ENCODE measurements at regions not wholly inside any gene's neighbourhood (a gene's known extent, or its start where the extent isn't known, plus 50 kb on each side); places are given as distances from the start of the nearest gene placed in this dataset.

DNA sequence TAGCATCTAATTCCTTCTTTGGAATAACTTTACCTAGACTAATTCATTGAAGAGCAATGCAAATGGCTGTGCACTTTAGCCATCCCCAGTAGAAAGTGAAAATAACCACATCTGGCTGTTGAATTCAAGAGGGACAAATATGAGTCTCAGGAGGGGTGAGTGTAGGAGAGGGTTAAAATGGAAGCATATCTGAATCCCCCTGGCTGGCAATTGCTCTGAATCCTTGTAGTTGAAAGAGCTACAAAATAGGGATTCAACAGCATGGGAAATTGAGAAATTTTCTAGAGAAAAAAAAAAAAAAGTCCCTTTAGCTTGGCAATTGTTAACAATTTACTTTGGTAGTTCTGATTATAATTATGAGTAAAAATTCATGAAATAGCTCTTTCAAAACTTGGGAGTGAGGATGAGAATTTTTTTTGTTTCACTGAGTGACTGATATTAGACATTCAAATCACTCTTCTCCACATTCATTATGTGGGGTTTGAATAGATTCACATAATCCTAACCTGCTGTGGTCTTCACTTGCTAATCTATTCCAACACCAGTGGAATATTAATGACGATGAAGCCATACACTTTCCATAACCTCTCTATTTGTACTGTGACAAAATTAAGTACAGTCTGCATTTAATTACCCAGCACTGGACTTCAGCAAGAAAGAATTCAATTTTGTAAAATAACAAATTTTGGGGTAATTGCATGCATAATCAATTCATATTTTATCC, 569.0 kb upstream of the MCTP2 start:
- DNase-seq (ENCODE audit: low read depth in 2 of 2, low spot score in 1 of 2), result no peak

DNA sequence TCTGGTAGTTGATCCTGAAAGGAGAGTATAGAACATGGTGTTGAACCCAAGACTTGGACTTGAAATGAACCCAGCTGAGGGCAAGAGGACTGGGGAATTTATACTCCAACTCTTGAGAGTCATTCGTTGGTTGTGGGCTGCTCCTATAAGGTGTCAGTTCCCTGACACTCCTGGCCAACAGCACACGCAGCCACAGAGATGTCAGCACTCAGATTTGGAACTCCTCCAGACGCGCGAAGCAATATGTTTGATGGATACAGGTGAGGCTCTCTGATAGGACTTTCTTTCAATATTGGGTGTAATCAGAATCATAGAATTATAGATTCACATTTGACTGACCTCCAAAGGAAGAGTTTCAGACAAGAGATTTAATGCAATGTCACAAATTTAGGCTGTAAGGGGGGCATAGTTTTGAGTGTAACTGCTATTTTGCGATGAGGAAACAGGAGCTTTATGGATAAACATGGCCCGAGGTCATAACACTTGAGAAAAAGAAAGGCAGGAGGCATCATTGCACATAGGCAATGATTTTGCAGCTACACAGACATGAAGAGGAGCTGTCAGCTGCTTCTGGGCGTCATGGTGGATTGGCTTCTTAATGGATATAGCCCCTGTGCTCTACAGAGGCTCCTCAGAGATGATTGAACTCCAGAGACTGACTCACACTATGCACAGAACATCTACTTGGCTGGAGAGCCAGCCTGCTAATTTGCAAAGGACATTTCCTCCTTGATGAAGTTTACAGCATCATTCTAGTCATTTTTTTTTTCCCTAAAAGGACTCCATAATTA, 569.2 kb upstream of the RGMA start:
- no peak for DNase-seq (ENCODE audit: low read depth in 2 of 2, low spot score in 1 of 2)

DNA sequence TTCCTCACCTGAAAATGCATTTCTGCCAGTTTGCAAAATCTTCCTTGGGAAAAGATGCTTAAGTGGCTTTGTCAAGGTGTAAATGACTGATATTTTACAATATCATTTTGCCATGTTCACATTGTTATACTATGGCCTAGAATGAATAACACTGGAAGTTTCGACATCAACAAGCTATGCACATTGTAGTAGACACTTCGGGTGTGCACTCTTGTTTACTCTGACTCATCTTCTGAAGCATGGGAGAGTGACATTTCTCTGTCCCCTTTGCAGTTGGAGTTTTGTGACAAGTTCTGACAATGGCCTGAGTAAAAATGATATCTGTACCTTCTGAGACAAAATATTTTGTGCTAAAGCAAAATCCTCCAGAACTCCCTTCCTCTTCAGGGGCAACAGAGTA, 567.0 kb upstream of the RGMA start:
- DNase-seq (ENCODE audit: low read depth in 2 of 2, low spot score in 1 of 2), result no peak

DNA sequence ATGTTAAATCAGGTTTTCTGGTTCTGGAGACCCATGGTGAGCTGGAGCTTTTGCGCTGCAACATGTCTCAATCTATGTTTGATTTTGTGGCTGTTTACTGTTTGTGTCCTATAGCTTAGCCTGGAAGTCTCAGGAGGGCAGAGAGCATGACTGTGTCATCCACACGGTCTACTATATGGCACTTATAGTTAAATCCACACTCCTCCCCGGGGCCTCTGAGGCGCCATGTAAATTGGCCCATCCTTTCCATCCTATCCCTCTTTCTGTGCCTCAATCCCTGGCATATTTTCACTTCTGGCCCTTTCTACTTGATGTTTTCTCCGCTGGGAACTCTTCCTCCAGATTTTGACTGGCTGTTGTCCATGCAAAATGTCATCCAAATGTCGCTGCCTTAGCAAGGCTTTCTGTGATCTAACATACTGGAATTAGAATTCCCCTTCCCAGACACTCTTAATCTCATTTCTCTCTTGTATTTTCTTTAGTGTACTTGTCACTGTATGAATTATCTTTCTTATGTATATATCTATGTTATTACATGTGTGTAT, 560.8 kb upstream of the RGMA start:
- DNase-seq (ENCODE audit: low read depth in 2 of 2, low spot score in 1 of 2), result no peak

DNA sequence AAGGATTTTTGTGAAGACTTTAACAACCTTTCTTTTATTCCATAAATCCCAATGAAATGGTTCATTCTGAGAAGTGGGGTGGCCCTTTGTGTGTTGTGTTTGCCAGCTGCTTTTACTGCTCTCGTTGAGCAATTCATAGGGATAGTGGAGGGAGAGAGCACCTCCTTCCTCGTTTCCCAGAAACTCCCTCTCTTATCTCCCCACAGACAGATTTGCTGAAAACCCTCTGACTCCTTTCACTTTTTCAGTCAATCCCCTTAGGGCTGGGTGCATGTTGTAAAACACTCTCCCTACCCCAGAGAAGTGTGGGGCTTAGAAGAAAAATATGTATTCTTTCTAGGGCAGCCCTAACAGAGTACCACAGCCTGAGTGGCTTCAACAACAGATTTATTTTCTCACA, 557.2 kb upstream of the RGMA start:
- no peak for DNase-seq (ENCODE audit: low read depth in 2 of 2, low spot score in 1 of 2)

DNA sequence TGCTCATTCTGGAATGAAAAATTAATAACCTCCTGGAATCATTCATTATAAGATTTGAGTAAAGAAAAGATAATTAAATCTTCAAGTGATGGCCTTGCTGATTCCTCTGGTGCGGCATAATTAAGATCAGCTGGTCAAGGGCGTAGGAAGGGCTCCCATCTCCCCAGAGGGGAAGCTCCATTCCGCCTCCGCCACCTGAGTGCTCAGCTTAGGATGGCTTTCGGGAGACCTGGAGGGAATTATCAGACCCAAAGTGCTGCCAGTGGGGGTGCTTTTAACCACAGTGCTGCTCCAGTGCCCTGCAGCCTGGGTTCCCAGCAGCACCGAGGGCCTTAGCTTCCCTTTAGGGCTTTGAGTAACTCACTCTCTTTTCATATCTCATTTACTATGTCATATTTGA, 556.6 kb upstream of the RGMA start:
- no peak for DNase-seq (ENCODE audit: low read depth in 2 of 2, low spot score in 1 of 2)

DNA sequence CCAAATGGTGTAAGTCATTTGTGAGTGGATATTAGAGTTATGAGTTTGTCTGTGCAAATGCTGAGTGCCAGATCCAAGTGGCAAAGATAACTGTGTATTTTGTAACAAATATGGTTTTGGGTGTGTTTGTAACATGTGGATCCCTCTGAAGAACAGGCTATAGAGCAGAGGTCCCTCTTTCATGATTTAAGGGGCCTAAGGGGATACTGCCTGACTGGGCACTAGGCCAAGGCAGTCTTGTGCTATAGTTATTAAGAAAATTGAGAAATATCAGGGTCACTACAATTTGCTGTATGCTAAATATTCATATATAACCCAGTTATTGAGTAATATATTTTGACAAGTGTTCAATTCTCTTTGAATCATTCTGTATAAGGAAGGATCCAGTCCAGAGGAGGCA, 555.6 kb upstream of the RGMA start:
- DNase-seq (ENCODE audit: low read depth in 2 of 2, low spot score in 1 of 2), result no peak

DNA sequence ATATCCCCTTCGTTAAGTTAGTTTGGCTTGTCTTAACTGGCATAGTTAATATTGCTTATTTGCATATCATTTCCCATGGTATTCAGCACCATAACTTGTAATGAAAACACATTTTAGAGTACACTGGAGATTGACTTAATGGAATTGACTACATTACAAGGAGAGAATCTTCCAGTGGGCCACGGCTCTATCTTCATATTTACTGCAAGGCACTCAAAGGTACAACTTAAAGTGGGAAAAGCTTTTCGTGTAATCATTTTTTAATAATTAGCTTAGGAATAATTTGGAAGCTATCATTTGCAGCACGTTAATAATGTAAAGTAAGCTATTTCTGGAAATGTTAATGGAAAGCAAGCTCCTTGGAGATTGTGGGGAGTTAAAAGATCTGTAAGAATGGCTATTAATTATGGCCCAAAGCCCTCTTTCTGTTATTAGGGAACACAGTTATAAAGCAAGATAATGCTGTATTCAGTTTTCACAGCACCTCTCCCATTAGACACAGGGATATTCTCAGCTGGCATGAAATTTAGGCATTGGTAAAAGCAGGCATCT, 551.5 kb upstream of the RGMA start:
- no peak for DNase-seq (ENCODE audit: low read depth in 2 of 2, low spot score in 1 of 2)

DNA sequence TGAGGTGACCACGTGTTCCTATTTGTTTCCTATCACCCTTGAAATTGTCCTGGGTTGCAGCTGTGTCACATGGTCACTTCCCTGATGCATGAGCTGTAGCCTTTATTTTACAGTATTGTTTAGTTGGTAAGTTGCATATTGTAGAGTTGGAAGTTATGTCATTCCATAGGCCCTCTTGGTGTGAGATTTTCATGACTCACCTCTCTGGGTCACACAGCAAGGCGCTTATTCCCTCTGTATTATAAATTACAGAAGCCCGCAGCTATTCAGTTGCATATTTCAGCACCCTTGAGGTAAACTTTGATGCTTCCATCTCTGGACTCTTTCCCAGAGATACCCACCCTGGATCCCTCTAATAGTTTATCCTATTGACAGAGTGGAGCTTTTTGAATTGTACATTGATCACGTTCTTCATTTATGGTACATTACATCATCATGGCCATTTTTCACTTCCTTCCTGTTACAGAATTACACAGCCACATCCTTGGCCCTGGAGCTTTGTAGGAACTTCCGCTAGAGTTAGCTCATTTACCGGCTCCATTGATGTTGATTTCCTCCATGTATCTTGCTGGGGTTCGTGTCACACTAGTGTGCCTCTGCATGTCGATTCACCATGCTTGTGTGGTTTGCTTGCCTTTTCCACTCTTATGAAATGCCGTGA, 543.1 kb upstream of the RGMA start:
- DNase-seq (ENCODE audit: low read depth in 2 of 2, low spot score in 1 of 2), result no peak

DNA sequence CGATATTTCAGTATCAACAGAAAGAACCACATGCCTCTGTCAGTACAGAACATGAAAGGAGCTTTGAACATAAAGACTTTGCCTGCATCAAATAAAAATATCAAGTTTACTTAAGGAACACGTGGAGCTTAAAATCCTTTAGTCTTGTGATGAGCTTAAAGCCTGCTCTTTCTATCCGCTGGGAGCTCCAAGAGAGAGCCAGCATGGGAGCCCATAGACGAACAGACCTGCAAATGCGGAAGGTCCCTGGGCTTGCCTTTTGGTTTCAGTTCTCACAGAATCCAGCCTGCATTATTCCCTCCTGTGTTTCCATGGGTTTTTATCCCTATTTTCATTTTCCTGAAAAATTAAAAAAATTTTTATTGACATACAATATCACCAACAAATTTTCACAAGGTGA, 530.6 kb upstream of the RGMA start:
- DNase-seq (ENCODE audit: low read depth in 2 of 2, low spot score in 1 of 2), result no peak

DNA sequence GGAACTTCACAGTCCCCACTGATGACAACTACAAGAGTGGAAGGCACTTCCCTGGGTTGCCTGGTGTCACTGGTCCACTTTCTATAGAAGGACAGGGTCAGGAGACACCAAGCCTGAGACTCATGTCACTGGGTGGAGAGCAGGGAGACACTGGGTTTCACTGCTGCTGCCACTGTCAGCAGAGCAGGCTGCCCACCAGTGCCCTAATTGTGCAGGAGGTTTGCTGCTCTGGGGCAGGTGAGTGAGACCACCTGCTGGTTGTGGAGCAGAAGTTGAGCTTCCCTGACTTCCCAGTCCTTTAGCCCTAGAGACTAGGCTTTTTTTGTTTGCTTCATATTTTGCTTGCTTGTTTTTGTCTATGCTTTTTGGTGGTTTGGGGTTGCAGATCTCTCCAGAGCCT, 528.4 kb upstream of the RGMA start:
- no peak for DNase-seq (ENCODE audit: low read depth in 2 of 2, low spot score in 1 of 2)

DNA sequence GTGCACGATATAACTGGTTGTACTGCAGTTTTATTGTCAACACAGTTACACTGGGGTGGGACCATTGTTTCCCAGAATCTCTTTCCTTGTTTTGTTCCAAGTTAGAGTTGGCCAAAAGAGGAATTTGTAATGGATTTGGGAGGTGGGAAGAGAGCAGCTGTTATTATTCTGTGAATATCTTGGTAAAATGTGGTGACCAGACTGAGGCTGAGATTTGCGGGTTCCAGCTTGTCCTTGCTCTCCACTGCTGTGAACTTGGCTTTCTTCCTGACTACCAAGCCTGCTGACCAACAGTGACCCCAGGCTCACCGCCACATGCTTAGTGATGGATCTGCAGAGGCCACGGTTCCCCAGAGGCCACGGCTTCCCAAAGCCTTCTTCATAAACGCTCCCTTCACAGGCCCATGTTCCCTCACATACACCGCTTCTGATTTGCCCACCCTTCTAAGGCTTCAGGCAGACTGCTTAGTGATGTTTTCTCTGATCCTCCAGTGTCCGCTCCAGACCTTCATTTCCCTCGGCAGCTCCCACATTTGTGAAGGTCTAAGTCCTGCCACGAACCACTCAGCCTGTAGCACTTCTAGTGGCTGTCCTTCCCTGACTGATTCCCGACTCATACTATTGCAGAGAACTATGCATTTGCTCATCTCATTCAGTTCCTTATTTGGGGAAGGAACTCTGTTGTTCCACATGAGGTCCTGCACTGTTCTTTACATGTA, 525.5 kb upstream of the RGMA start:
- DNase-seq (ENCODE audit: low read depth in 2 of 2, low spot score in 1 of 2), result no peak

DNA sequence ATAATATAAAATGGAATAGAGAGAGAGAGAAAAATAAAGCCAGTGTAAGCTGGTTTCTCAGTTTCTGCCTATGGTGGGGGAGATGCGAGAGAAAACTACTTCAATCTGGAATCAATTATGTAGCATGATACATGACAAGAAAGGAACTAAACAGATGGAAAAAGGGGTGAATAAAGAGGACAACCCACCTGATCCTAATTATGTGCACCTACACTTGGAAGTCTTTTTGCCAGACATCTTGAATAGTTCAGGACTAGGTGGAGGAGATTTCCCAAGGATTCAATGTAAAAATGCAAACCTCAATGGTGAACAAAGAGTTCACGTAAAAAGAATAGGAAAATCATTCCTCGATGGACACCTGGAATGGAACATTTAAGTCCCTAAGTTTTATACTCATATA, 524.4 kb upstream of the RGMA start:
- DNase-seq (ENCODE audit: low read depth in 2 of 2, low spot score in 1 of 2), result no peak

DNA sequence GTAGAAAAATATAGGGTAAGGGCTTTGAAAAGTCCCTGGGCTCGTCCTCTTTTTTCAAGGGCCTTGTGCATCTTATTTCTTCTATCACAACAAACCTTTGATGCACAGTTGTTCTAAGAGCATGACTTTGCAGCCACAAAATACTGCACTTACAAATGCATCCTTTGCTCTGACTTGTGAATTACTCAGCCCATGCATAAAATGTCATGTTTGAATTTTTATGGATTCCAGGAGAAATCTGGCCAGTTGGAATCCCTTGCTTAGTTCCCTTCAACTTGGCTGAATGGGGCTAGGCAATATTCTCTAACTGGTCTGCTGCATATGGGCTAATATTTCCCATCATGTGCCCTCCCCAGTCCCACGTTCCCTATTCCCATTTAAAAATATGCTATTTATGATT, 523.9 kb upstream of the RGMA start:
- DNase-seq (ENCODE audit: low read depth in 2 of 2, low spot score in 1 of 2), result no peak

DNA sequence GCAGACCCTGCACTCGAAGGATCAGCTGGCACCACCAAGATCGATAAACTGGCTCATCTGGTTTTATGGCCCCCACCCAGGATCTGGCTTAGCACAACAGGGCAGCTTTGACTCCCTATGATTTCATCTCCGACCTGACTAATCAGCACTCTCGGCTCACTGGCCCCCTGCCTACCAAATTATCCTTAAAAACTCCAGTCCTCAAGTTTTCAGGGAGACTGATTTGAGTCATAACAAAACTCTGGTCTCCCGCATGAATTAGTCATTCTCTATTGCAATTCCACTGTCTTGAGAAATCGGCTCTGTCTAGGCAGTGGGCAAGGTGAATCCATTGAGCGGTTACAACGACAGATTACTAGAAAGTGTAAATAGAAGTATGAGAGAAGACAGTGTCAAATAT, 521.9 kb upstream of the RGMA start:
- DNase-seq (ENCODE audit: low read depth in 2 of 2, low spot score in 1 of 2), result no peak

DNA sequence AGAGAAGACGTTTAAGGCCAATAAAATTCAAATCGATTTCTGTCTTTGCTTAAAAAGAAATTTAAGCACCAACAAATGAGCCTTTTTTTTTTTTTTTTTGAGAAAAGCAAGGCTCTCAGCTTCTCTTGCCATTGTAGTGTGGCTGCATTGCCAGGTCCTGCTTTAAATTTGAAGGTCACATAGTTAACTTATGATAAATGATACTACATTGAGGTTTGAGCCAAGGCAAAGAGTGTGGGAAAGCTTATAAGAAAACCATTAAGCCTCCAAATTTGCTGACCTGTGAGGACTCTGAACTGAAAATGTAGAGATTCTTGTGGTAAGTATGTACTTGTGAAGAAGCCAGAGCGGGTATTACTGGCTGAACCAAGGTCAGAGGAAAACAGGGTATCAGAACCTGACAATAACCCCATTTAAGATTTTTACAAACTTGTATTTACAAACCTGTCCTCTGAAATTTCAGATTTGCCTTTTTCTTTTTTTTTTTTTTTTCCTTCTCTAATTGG, 519.7 kb upstream of the RGMA start:
- DNase-seq (ENCODE audit: low read depth in 2 of 2, low spot score in 1 of 2), result no peak

DNA sequence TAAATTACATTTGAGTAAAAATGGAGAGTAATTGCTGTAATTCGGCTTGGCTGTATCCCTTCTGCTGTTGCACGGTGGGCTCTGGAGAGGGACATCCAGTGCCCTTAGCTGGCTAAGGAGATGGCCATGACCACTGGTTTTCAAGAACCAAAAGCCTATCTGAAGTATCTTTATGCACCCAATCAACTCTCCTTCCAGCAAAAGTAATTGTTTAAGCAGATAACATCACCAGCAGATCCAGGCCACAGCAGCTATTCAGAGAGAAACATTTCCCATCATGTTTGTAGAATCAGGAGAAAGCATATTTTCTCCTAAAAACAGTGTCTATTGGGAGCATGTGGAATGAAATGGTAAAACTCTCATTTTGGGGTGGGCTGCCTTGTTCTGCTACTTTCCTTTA, 514.5 kb upstream of the RGMA start:
- no peak for DNase-seq (ENCODE audit: low read depth in 2 of 2, low spot score in 1 of 2)

DNA sequence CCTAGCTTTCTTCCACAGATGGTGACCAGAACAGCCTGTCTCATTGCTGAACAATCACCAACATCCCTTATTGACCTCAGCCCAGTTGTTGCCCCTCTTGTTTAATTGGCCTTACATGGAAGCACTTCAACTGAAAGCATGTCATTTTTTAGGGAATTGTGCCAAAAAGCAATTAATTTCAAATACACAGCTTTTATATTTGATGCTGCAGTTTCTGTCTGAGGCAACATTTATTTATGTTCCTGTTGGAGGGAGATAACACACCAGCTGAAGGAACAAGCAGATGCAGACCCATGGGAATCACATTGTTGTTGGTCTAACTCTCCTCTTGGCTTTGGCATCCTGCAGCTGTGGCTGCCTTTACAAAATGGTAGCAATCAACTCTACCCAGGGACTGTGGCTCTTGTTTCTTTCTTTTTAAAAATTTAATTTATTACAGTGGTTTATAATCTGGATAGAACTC, 498.1 kb upstream of the RGMA start:
- no peak for DNase-seq (ENCODE audit: low read depth in 2 of 2, low spot score in 1 of 2)

DNA sequence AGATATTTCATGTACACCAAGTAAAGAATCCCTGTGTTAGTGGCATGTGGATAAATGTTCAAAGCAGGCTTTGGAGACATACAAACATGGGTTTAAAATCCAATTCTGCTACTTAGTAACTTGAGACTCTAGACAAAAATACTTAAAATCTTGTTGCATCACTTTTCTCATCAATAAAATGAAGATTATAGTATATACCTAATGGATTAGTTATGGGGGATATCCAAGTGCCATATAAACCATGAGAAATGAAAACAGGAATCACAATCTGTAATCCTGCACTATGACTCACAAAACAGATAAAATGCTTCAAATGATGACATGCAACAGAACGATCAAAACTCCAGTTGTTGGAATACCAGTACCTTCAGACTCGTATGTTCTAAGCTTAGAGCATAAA, 496.0 kb upstream of the RGMA start:
- DNase-seq (ENCODE audit: low read depth in 2 of 2, low spot score in 1 of 2), result no peak

DNA sequence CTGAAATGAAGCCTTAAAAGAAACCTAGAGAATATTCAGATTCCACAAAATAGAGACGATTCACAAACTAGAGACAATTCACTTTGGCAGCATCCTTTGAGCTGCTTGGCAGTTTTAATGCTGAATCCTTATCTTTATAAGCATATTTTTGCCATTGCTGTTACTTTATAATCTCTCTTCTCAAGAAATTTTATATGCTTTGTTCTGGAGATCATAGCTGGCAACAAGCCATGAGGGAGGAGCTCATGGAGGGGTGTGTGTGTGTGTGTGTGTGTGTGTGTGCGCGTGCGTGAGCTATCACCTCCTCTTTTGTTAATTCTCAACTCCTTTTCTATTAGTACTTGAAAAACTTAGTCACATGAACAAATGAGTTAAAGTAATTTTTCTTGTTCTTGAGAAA, 495.0 kb upstream of the RGMA start:
- DNase-seq (ENCODE audit: low read depth in 2 of 2, low spot score in 1 of 2), result no peak

DNA sequence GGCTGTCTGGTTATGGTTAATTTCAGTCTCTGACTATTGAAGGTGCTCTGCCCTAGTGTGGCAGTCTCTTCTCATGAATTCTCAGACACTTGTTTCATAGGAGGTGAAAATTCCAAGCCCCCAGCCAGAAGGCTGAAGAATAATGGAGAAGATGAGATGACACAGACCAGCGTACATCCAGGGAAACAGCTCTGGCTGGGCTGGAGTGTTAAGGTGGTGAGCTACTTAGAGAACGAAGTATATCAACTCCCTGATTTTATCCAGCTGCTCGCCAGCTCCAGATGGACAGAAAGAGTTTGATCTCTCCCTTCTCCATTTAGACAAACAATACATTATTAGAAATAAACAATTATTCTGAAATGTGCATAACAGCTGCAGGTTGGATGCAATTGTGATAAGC, 494.5 kb upstream of the RGMA start:
- no peak for DNase-seq (ENCODE audit: low read depth in 2 of 2, low spot score in 1 of 2)
